ENCODE measurements at regions not wholly inside any gene's neighbourhood (a gene's known extent, or its start where the extent isn't known, plus 50 kb on each side); places are given as distances from the start of the nearest gene placed in this dataset.

DNA sequence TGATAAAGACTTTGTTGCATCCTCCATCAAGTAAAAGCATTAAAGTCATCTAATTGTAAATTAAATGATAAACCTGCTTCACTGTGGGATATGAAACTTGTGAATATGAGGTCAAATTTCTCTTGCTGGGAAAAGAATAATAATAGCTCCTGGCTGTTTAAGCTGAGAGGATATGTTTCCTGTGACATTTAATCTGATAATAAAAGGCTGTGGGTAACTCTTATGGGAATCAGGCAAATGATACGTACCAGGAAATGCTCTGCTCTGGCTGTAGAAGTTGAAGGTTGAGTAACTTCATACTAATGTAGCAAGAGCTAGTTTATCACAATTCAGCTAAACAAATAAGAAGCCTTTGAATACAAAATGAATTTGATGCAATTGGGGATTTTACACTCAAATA, 574.6 kb downstream of the RAPGEF2 start:
- CTCF ChIA-PET = no interaction called here
- H3K4me3 Mint-ChIP-seq = no peak overlapping the region
- H3K79me2 ChIP-seq (ENCODE audit: control insufficient read depth, insufficient read depth, low read length) = no peaks in the 10 kb centered on the region

DNA sequence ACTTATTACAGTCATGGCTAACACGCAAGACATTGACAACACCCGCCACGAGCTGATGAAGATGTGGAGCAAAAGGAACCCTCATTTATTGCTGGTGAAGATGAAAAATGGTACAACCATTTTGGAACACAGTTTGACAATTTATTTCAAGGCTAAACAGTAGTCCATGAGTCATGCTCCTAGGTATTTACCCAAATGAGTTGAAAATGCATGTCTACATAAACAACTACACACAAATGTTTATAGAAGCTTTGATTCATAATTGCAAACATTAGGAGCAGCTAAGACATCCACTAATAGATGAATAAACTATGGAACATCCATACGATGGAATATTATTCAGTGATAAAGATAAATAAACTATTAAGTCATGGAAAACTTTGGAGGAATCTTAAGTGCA, 580.1 kb downstream of the RAPGEF2 start:
- no peak for DNase-seq
- WGBS (ENCODE audit: insufficient coverage) = 100% methylated on average over 1 of the region's 4 CpGs
- TF ChIP-seq EZH2 (IDR thresholded peaks at IDR 0.05; ENCODE audit: borderline replicate concordance, insufficient read depth, low read depth, low read length, poor library complexity, severe bottlenecking) = no peak
- TF ChIP-seq, protein P1, sequence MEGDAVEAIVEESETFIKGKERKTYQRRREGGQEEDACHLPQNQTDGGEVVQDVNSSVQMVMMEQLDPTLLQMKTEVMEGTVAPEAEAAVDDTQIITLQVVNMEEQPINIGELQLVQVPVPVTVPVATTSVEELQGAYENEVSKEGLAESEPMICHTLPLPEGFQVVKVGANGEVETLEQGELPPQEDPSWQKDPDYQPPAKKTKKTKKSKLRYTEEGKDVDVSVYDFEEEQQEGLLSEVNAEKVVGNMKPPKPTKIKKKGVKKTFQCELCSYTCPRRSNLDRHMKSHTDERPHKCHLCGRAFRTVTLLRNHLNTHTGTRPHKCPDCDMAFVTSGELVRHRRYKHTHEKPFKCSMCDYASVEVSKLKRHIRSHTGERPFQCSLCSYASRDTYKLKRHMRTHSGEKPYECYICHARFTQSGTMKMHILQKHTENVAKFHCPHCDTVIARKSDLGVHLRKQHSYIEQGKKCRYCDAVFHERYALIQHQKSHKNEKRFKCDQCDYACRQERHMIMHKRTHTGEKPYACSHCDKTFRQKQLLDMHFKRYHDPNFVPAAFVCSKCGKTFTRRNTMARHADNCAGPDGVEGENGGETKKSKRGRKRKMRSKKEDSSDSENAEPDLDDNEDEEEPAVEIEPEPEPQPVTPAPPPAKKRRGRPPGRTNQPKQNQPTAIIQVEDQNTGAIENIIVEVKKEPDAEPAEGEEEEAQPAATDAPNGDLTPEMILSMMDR (IDR thresholded peaks at IDR 0.05) = no peak
- intact Hi-C loops (cut with micrococcal nuclease) = no loop called here
- no peak overlapping the region for H3K4me2 ChIP-seq (replicated peaks; ENCODE audit: low read depth, low read length, poor library complexity, severe bottlenecking)
- H3K4me3 ChIP-seq (ENCODE audit: control extremely low read depth in 1 of 5, extremely low read depth in 1 of 5, insufficient read depth in 1 of 5, low read depth in 2 of 5, low read length in 4 of 5) = no peak overlapping the region
- no peaks in the 10 kb centered on the region for H3K4me1 ChIP-seq (ENCODE audit: control insufficient read depth in 2 of 2, insufficient read depth in 2 of 2, low read length in 2 of 2)
- no peak overlapping the region for H3K27ac ChIP-seq (ENCODE audit: low read length in 2 of 2)
- no peaks in the 10 kb centered on the region for H3K79me2 ChIP-seq (ENCODE audit: control insufficient read depth, insufficient read depth, low read length)
- POLR2A ChIA-PET = no interaction called here
- H2AFZ ChIP-seq (ENCODE audit: insufficient read depth, low read depth, low read length, poor library complexity, severe bottlenecking) = no peak overlapping the region
- H3K27me3 ChIP-seq (replicated peaks in 1 of 4; ENCODE audit: control extremely low read depth in 1 of 4, control insufficient read depth in 3 of 4, insufficient read depth in 4 of 4, low read length in 3 of 4) = no peaks in the 10 kb centered on the region
- CTCF ChIA-PET = no interaction called here
- H4K20me1 ChIP-seq (ENCODE audit: control insufficient read depth, insufficient read depth, low read length, poor library complexity, severe bottlenecking) = no peaks in the 10 kb centered on the region
- no peak overlapping the region for H3K9ac ChIP-seq (ENCODE audit: low read length)
- Mint-ChIP-seq H3K4me1 (no peaks in the 10 kb centered on the region), H3K9me3 (ENCODE audit: insufficient read depth) (peaks cover 1% of the 10 kb centered on the region), H3K27me3 (no peaks in the 10 kb centered on the region), H3K4me3 (no peak overlapping the region), H3K27ac (no peak overlapping the region)
- H3K36me3 ChIP-seq (replicated peaks in 1 of 2; ENCODE audit: control extremely low read depth in 1 of 2, control insufficient read depth in 1 of 2, extremely low read depth in 1 of 2, insufficient read depth in 2 of 2, low read length in 1 of 2) = no peaks in the 10 kb centered on the region
- no peak for ATAC-seq (ENCODE audit: low read depth)
- peaks cover 0 to 3% (median 0%) of the 10 kb centered on the region in 3 donors for H3K9me3 ChIP-seq (ENCODE audit: control extremely low read depth in 1 of 3, control insufficient read depth in 2 of 3, insufficient read depth in 1 of 3, low read length in 2 of 3)

More for the DNA sequence above, 574.6 kb downstream of the RAPGEF2 start:
- Histone ChIP-seq H3K27me3 (replicated peaks in 1 of 4; ENCODE audit: control extremely low read depth in 1 of 4, control insufficient read depth in 3 of 4, insufficient read depth in 4 of 4, low read length in 3 of 4) (no peaks in the 10 kb centered on the region), H3K4me3 (ENCODE audit: control extremely low read depth in 1 of 5, extremely low read depth in 1 of 5, insufficient read depth in 1 of 5, low read depth in 2 of 5, low read length in 4 of 5) (no peak overlapping the region), H3K9me3 (ENCODE audit: control extremely low read depth in 1 of 3, control insufficient read depth in 2 of 3, insufficient read depth in 1 of 3, low read length in 2 of 3) (peaks cover 0 to 6% (median 2%) of the 10 kb centered on the region in 3 donors), H3K36me3 (replicated peaks in 1 of 2; ENCODE audit: control extremely low read depth in 1 of 2, control insufficient read depth in 1 of 2, extremely low read depth in 1 of 2, insufficient read depth in 2 of 2, low read length in 1 of 2) (no peaks in the 10 kb centered on the region), H3K9ac (ENCODE audit: low read length) (no peak overlapping the region), H3K27ac (ENCODE audit: low read length in 2 of 2) (no peak overlapping the region), H4K20me1 (ENCODE audit: control insufficient read depth, insufficient read depth, low read length, poor library complexity, severe bottlenecking) (no peaks in the 10 kb centered on the region), H2AFZ (ENCODE audit: insufficient read depth, low read depth, low read length, poor library complexity, severe bottlenecking) (no peak overlapping the region), H3K4me2 (replicated peaks; ENCODE audit: low read depth, low read length, poor library complexity, severe bottlenecking) (no peak overlapping the region), H3K4me1 (ENCODE audit: control insufficient read depth in 2 of 2, insufficient read depth in 2 of 2, low read length in 2 of 2) (no peaks in the 10 kb centered on the region)
- no peak for DNase-seq
- POLR2A ChIA-PET = no interaction called here
- peaks cover 1% of the 10 kb centered on the region for H3K9me3 Mint-ChIP-seq (ENCODE audit: insufficient read depth)
- intact Hi-C loops (cut with micrococcal nuclease) = no loop called here
- ATAC-seq (ENCODE audit: low read depth) = no peak
- no peak overlapping the region for H3K27ac Mint-ChIP-seq
- TF ChIP-seq, protein P1 (IDR thresholded peaks at IDR 0.05) = no peak
- no peak for TF ChIP-seq EZH2 (IDR thresholded peaks at IDR 0.05; ENCODE audit: borderline replicate concordance, insufficient read depth, low read depth, low read length, poor library complexity, severe bottlenecking)
- H3K4me1 Mint-ChIP-seq = no peaks in the 10 kb centered on the region
- no peaks in the 10 kb centered on the region for H3K27me3 Mint-ChIP-seq
- no CpG with 5 or more reads among the region's 1 CpG for WGBS (ENCODE audit: insufficient coverage)

Data from B cell (primary cell).